GM21717 (cell line): ENCODE measurements at regions not wholly inside any gene's neighbourhood (a gene's known extent, or its start where the extent isn't known, plus 50 kb on each side); places are given as distances from the start of the nearest gene placed in this dataset.
"Not testable (repeated sequence)": the region's sequence is repeated elsewhere in the genome, so short reads cannot be mapped to it uniquely, and the experiment has no call there.

Experiments used
- ATAC-seq: cut with Tn5 transposase; IDR thresholded peaks from one replicate; pipeline ENCODE4 v1.9.1; 2021; ENCODE audit warnings: mild to moderate bottlenecking, moderate library complexity; ENCODE audit not compliant: unreplicated experiment

GRCh38 chr6:141790921-141791320, 341.8 kb upstream of the GJE1 start:
- no peak for ATAC-seq

GRCh38 chr6:141788096-141788495, 344.6 kb upstream of the GJE1 start:
- no peak for ATAC-seq

GRCh38 chr6:141783585-141783984, 349.1 kb upstream of the GJE1 start:
- ATAC-seq: no peak

GRCh38 chr6:141780296-141780695, 352.4 kb upstream of the GJE1 start:
- no peak for ATAC-seq

GRCh38 chr6:141764388-141764787, 368.3 kb upstream of the GJE1 start:
- no peak for ATAC-seq

- no peak for ATAC-seq
These were observed 374.3 kb upstream of the GJE1 start for GRCh38 chr6:141758430-141758829.

- ATAC-seq: no peak
These were observed 379.5 kb upstream of the GJE1 start for GRCh38 chr6:141753180-141753579.

GRCh38 chr6:141752677-141753076, 380.0 kb upstream of the GJE1 start:
- no peak for ATAC-seq

- ATAC-seq: not testable (repeated sequence)
These were observed 386.4 kb upstream of the GJE1 start for GRCh38 chr6:141746324-141746723.

GRCh38 chr6:141744971-141745370, 387.8 kb upstream of the GJE1 start:
- ATAC-seq: no peak

GRCh38 chr6:141744194-141744925, 388.4 kb upstream of the GJE1 start:
- ATAC-seq: no peak

- no peak for ATAC-seq
These were observed 396.6 kb upstream of the GJE1 start for GRCh38 chr6:141736104-141736503.

GRCh38 chr6:141735126-141735525, 397.6 kb upstream of the GJE1 start:
- ATAC-seq: no peak

- no peak for ATAC-seq
These were observed 398.5 kb upstream of the GJE1 start for GRCh38 chr6:141734071-141734840.

GRCh38 chr6:141729146-141729545, 403.6 kb upstream of the GJE1 start:
- ATAC-seq: no peak

GRCh38 chr6:141728330-141728729, 404.4 kb upstream of the GJE1 start:
- no peak for ATAC-seq

- ATAC-seq: no peak
These were observed 406.5 kb upstream of the GJE1 start for GRCh38 chr6:141726248-141726647.

GRCh38 chr6:141724731-141725130, 408.0 kb upstream of the GJE1 start:
- no peak for ATAC-seq

GRCh38 chr6:141719476-141719875, 413.2 kb upstream of the GJE1 start:
- no peak for ATAC-seq

- ATAC-seq: no peak
These were observed 427.3 kb upstream of the GJE1 start for GRCh38 chr6:141705431-141705830.

- no peak for ATAC-seq
These were observed 428.6 kb upstream of the GJE1 start for GRCh38 chr6:141704151-141704550.

GRCh38 chr6:141701732-141702131, 431.0 kb upstream of the GJE1 start:
- no peak for ATAC-seq
